GM12872 (cell line): ENCODE measurements at regions not wholly inside any gene's neighbourhood (a gene's known extent, or its start where the extent isn't known, plus 50 kb on each side); places are given as distances from the start of the nearest gene placed in this dataset.

ENCODE experiments used
- CTCF ChIP-seq: IDR thresholded peaks from 3 replicates; pipeline ENCODE4 v1.5.1; 2011; ENCODE audit warnings: low read depth, mild to moderate bottlenecking, low read length, moderate library complexity; ENCODE audit not compliant: insufficient read depth

GRCh38 chr2:123245156-123245555 is 779.9 kb upstream of the CNTNAP5 start:
- no peak for TF ChIP-seq CTCF

- TF ChIP-seq CTCF, result no peak
Observed at GRCh38 chr2:123258877-123259539, 766.1 kb upstream of the CNTNAP5 start.

- TF ChIP-seq CTCF, result no peak
Observed at GRCh38 chr2:123262856-123263255, 762.2 kb upstream of the CNTNAP5 start.

- TF ChIP-seq CTCF, result no peak
Observed at GRCh38 chr2:123283431-123283830, 741.7 kb upstream of the CNTNAP5 start.

GRCh38 chr2:123303731-123304130 is 721.4 kb upstream of the CNTNAP5 start:
- no peak for TF ChIP-seq CTCF
